ENCODE measurements at regions not wholly inside any gene's neighbourhood (a gene's known extent, or its start where the extent isn't known, plus 50 kb on each side); places are given as distances from the start of the nearest gene placed in this dataset.
A peak's percentile ranks its signal among the peaks of the same experiment; 100 is the strongest.

DNA sequence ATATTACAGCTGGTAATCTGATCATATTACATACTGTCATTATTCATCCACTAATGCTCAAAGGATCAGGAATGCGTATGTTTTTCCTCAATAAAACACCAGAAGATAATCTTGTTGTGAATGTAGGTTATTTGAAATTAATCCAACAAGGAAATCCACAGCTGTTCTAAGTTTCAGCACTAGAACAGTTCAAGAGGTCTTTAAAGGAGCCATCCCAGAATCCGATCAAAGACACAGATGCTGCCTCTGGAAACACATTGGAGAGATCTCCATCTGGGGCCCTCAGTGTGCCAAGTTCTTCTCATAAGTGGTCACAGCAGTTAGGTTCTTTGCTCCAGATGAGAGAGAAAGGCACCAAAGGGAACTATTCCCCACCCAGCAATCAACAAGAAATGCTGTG is 1955.1 kb upstream of the RAG2 start:
- H3K36me3 ChIP-seq (ENCODE audit: control insufficient read depth, insufficient read depth, low read length): no peaks in the 10 kb centered on the region
- no peaks in the 10 kb centered on the region for H3K27me3 ChIP-seq (ENCODE audit: control insufficient read depth, insufficient read depth, low read length)
- TF ChIP-seq, protein P1, sequence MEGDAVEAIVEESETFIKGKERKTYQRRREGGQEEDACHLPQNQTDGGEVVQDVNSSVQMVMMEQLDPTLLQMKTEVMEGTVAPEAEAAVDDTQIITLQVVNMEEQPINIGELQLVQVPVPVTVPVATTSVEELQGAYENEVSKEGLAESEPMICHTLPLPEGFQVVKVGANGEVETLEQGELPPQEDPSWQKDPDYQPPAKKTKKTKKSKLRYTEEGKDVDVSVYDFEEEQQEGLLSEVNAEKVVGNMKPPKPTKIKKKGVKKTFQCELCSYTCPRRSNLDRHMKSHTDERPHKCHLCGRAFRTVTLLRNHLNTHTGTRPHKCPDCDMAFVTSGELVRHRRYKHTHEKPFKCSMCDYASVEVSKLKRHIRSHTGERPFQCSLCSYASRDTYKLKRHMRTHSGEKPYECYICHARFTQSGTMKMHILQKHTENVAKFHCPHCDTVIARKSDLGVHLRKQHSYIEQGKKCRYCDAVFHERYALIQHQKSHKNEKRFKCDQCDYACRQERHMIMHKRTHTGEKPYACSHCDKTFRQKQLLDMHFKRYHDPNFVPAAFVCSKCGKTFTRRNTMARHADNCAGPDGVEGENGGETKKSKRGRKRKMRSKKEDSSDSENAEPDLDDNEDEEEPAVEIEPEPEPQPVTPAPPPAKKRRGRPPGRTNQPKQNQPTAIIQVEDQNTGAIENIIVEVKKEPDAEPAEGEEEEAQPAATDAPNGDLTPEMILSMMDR (IDR thresholded peaks at IDR 0.05; ENCODE audit: insufficient read depth, low read length, severe bottlenecking): no peak
- no peak overlapping the region for H3K4me3 ChIP-seq (ENCODE audit: low read depth, low read length)
- no peak for DNase-seq (ENCODE audit: low read depth)
- no peak for FAIRE-seq

DNA sequence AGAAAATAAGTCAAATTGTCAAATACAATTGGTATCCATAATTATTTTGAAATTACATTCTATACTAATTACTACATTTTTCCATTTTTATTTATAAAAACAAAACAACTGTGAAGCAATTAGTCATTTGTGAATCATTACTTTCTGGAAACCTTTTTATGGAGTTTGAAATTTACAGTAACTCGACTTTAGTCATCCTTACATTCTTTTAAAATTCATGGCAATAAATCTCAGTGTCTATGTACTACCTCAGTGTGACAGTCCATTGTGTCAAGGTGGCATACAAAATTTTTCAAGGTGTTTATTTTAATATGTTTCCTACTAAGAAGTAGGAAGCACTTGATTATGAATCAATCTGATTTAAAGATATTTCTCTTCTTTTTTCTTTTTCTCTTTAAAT is 1949.4 kb upstream of the RAG2 start:
- TF ChIP-seq, protein P1 (IDR thresholded peaks at IDR 0.05; ENCODE audit: insufficient read depth, low read length, severe bottlenecking): no peak
- H3K4me3 ChIP-seq (ENCODE audit: low read depth, low read length): no peak overlapping the region
- H3K36me3 ChIP-seq (ENCODE audit: control insufficient read depth, insufficient read depth, low read length): no peaks in the 10 kb centered on the region
- FAIRE-seq (no peak), DNase-seq (ENCODE audit: low read depth) (peak; percentile 34)
- H3K27me3 ChIP-seq (ENCODE audit: control insufficient read depth, insufficient read depth, low read length): no peaks in the 10 kb centered on the region

DNA sequence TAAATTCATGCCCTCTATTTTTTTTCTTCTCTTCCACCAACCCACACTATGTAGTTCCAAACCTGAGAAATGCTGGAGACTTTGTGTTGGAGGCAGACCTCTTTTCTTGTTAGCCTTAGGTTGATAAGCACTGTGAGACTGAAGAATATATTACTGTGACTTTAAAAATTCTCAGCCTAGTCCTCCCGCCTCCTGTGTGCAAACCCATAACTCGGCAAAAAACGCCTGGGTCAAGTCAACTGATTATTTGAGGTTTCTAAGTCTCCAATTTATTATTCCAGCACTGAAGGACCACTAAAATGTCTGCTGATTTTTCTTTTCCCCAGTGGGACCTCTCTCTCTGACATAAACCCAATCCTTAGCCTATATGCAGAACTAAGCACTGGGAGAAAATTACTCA is 1946.0 kb upstream of the RAG2 start:
- no peaks in the 10 kb centered on the region for H3K36me3 ChIP-seq (ENCODE audit: control insufficient read depth, insufficient read depth, low read length)
- no peak for FAIRE-seq
- H3K4me3 ChIP-seq (ENCODE audit: low read depth, low read length): no peak overlapping the region
- H3K27me3 ChIP-seq (ENCODE audit: control insufficient read depth, insufficient read depth, low read length): no peaks in the 10 kb centered on the region
- no peak for DNase-seq (ENCODE audit: low read depth)
- TF ChIP-seq, protein P1 (IDR thresholded peaks at IDR 0.05; ENCODE audit: insufficient read depth, low read length, severe bottlenecking): no peak

DNA sequence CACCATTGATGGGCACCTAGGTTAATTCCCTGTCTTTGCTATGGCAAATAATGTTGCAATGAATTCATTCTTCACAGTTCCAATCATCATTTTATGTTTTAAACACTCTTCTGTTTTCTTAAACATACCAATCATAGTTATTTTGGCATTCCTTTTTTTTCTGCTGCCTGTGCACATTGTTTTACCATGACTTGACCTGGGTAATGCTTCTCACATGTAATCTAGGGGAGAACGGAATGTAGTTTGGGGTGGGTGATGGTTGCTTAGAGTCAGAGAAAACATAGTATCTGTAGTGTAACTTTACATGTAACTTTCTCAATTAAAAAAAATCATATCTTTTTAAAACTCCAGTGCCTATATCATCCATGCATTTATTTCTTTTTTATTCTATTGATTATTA is 1945.3 kb upstream of the RAG2 start:
- Histone ChIP-seq H3K27me3 (ENCODE audit: control insufficient read depth, insufficient read depth, low read length) (no peaks in the 10 kb centered on the region), H3K36me3 (ENCODE audit: control insufficient read depth, insufficient read depth, low read length) (no peaks in the 10 kb centered on the region), H3K4me3 (ENCODE audit: low read depth, low read length) (no peak overlapping the region)
- TF ChIP-seq, protein P1 (IDR thresholded peaks at IDR 0.05; ENCODE audit: insufficient read depth, low read length, severe bottlenecking): no peak
- FAIRE-seq (no peak), DNase-seq (ENCODE audit: low read depth) (peak; percentile 28)

DNA sequence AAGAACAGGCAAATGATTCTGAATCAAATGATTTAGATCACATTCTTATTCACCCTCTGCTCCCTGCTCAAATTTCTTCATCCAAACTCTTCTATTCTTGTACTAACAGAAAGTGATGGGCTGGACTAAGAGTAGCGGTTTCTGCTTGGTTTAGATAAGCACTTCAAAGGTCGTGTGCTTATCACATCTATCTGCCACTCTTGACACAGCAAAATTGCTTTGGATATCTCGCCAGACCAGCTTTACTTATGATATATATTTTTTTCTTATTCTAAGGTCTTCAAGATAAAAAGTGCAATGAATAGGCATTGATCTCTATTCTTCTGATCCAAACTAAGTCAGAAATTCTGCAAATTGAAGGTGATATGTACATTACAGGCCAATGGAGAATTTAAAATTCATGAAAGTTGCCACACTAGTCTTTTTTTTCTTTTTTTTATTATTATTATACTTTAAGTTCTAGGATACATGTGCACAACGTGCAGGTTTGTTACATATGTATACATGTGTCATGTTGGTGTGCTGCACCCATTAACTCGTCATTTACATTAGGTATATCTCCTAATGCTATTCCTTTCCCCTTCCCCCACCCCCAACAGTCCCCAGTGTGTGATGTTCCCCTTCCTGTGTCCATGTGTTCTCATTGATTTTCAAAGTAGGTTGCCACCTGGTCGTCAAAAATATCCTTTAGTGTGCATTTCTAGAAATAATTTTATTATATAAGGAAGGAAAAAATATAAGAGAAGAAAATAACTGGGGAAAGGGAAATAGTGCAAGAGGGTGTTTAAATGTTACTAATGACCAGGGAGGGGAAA is 1941.0 kb upstream of the RAG2 start:
- TF ChIP-seq, protein P1 (IDR thresholded peaks at IDR 0.05; ENCODE audit: insufficient read depth, low read length, severe bottlenecking): no peak
- H3K36me3 ChIP-seq (ENCODE audit: control insufficient read depth, insufficient read depth, low read length): no peaks in the 10 kb centered on the region
- no peak for DNase-seq (ENCODE audit: low read depth)
- FAIRE-seq: no peak
- H3K27me3 ChIP-seq (ENCODE audit: control insufficient read depth, insufficient read depth, low read length): no peaks in the 10 kb centered on the region
- H3K4me3 ChIP-seq (ENCODE audit: low read depth, low read length): no peak overlapping the region

DNA sequence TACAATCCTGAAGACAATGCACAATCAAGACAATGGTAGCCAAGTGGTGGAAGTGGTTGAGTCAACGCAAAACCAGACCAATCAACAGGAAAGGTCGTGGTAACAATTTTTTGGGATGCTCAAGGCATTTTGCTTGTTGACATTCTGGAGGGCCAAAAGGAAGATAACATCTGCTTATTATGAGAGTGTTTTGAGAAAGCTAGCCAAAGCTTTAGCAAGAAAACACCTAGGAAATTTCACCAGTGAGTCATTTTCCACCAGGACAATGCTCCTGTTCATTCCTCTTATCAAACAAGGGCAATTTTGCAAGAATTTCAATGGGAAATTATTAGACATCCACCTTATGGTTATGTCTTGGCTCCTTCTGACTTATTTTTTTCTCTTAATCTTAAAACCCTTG is 1932.2 kb upstream of the RAG2 start:
- FAIRE-seq (no peak), DNase-seq (ENCODE audit: low read depth) (no peak)
- TF ChIP-seq, protein P1 (IDR thresholded peaks at IDR 0.05; ENCODE audit: insufficient read depth, low read length, severe bottlenecking): no peak
- Histone ChIP-seq H3K36me3 (ENCODE audit: control insufficient read depth, insufficient read depth, low read length) (no peaks in the 10 kb centered on the region), H3K4me3 (ENCODE audit: low read depth, low read length) (no peak overlapping the region), H3K27me3 (ENCODE audit: control insufficient read depth, insufficient read depth, low read length) (no peaks in the 10 kb centered on the region)

Measured in bronchial epithelial cell (primary cell).